Parathyroid adenoma (tissue), 2 donors: ENCODE measurements at regions not wholly inside any gene's neighbourhood (a gene's known extent, or its start where the extent isn't known, plus 50 kb on each side); places are given as distances from the start of the nearest gene placed in this dataset.

ENCODE experiments used
- H2AFZ ChIP-seq: fragments of 300-600 bp; sonication (generic); one replicate; pipeline ENCODE4 v1.7.0; 2017; ENCODE audit warnings: antibody characterized with exemption, mild to moderate bottlenecking
- H3K27ac ChIP-seq: fragments of 300-600 bp; sonication (generic); one replicate; pipeline ENCODE4 v1.7.0; 2017
- H3K27me3 ChIP-seq: fragments of 300-600 bp; sonication (generic); one replicate; pipeline ENCODE4 v1.7.0; 2017; ENCODE audit warnings: low read length; ENCODE audit not compliant: control insufficient read depth, insufficient read depth
- H3K36me3 ChIP-seq: fragments of 300-600 bp; sonication (generic); one replicate; pipeline ENCODE4 v1.7.0; 2017; ENCODE audit warnings: low read length; ENCODE audit not compliant: control insufficient read depth, insufficient read depth
- H3K4me1 ChIP-seq: fragments of 300-600 bp; sonication (generic); one replicate; pipeline ENCODE4 v1.7.0; 2017; ENCODE audit warnings: control low read depth
- H3K4me2 ChIP-seq: fragments of 300-600 bp; sonication (generic); one replicate; pipeline ENCODE4 v1.7.0; 2017; ENCODE audit warnings: low read length
- H3K4me3 ChIP-seq: fragments of 300-600 bp; sonication (generic); one replicate; pipeline ENCODE4 v1.7.0; 2017; ENCODE audit warnings: low read depth, low read length
- H3K79me2 ChIP-seq: fragments of 300-600 bp; sonication (generic); one replicate; pipeline ENCODE4 v1.7.0; 2017; ENCODE audit warnings: control low read depth
- H3K9ac ChIP-seq: fragments of 300-600 bp; sonication (generic); one replicate; pipeline ENCODE4 v1.7.0; 2017; ENCODE audit warnings: mild to moderate bottlenecking
- H3K9me3 ChIP-seq: fragments of 300-600 bp; sonication (generic); one replicate; pipeline ENCODE4 v1.7.0; 2017; ENCODE audit warnings: low read length; ENCODE audit not compliant: control insufficient read depth
- CTCF ChIP-seq: fragments of 300-600 bp; sonication (generic); IDR thresholded peaks from one replicate; pipeline ENCODE4 v1.7.0; 2017; ENCODE audit warnings: antibody characterized with exemption, mild to moderate bottlenecking
- donor health status: primary hyperparathyroidism.

GRCh38 chr19:31179471-31179852 is 169.8 kb downstream of the TSHZ3 start:
- H3K4me2 ChIP-seq, result no peak overlapping the region
- TF ChIP-seq CTCF, result no peak
- no peak overlapping the region for H3K27ac ChIP-seq
- H3K4me3 ChIP-seq, result no peak overlapping the region
- H3K9ac ChIP-seq, result no peak overlapping the region
- no peaks in the 10 kb centered on the region for H3K9me3 ChIP-seq
- H2AFZ ChIP-seq, result no peak overlapping the region
- no peaks in the 10 kb centered on the region for H3K4me1 ChIP-seq
- no peaks in the 10 kb centered on the region for H3K36me3 ChIP-seq
- H3K27me3 ChIP-seq, result no peaks in the 10 kb centered on the region
- H3K79me2 ChIP-seq, result no peaks in the 10 kb centered on the region

- no peak for TF ChIP-seq CTCF
- Histone ChIP-seq H3K9me3 (no peaks in the 10 kb centered on the region), H3K4me3 (no peak overlapping the region), H3K9ac (no peak overlapping the region), H3K27me3 (no peaks in the 10 kb centered on the region), H2AFZ (no peak overlapping the region), H3K4me1 (no peaks in the 10 kb centered on the region), H3K4me2 (no peak overlapping the region), H3K79me2 (no peaks in the 10 kb centered on the region), H3K36me3 (no peaks in the 10 kb centered on the region), H3K27ac (no peak overlapping the region)
Observed at GRCh38 chr19:31178833-31179470, 170.3 kb downstream of the TSHZ3 start.

- Histone ChIP-seq H3K36me3 (no peaks in the 10 kb centered on the region), H3K4me1 (no peaks in the 10 kb centered on the region)
- TF ChIP-seq CTCF, result no peak
Observed at GRCh38 chr19:31177246-31177645, 172.0 kb downstream of the TSHZ3 start.

GRCh38 chr19:31175564-31176348 is 173.5 kb downstream of the TSHZ3 start:
- TF ChIP-seq CTCF, result no peak
- no peak overlapping the region for H3K4me2 ChIP-seq
- H3K9ac ChIP-seq, result no peak overlapping the region
- H3K36me3 ChIP-seq, result no peaks in the 10 kb centered on the region
- H3K4me1 ChIP-seq, result no peaks in the 10 kb centered on the region
- no peaks in the 10 kb centered on the region for H3K79me2 ChIP-seq
- H3K9me3 ChIP-seq, result no peaks in the 10 kb centered on the region
- H3K27ac ChIP-seq, result no peak overlapping the region
- no peak overlapping the region for H2AFZ ChIP-seq
- H3K27me3 ChIP-seq, result no peaks in the 10 kb centered on the region
- no peak overlapping the region for H3K4me3 ChIP-seq

More at GRCh38 chr19:31177246-31177645, 172.0 kb downstream of the TSHZ3 start:
- H3K79me2 ChIP-seq, result no peaks in the 10 kb centered on the region
- no peak overlapping the region for H3K9ac ChIP-seq
- H3K4me3 ChIP-seq, result no peak overlapping the region
- no peaks in the 10 kb centered on the region for H3K9me3 ChIP-seq
- no peaks in the 10 kb centered on the region for H3K27me3 ChIP-seq
- no peak overlapping the region for H3K4me2 ChIP-seq
- H2AFZ ChIP-seq, result no peak overlapping the region
- H3K27ac ChIP-seq, result no peak overlapping the region
